PC-9 (cell line): ENCODE measurements at regions not wholly inside any gene's neighbourhood (a gene's known extent, or its start where the extent isn't known, plus 50 kb on each side); places are given as distances from the start of the nearest gene placed in this dataset.
"Not testable (repeated sequence)": the region's sequence is repeated elsewhere in the genome, so short reads cannot be mapped to it uniquely, and the experiment has no call there.

Experiments
- BruUV-seq: library from RNA; stranded (reverse); fragments of 400-500 nt; replicated peaks from 2 replicates; lab custom pipeline; 2021; lab: Mats Ljungman, UMichigan
- CTCF ChIA-PET: fragments of 300-600 bp; sonication (Branson Sonifier 250); formaldehyde crosslinking; loops from one replicate; lab custom pipeline; 2022; ENCODE audit warnings: antibody characterized with exemption; lab: Charles Lee
- POLR2A ChIA-PET: fragments of 300-600 bp; sonication (Branson Sonifier 250); formaldehyde crosslinking; loops from one replicate; lab custom pipeline; 2022; ENCODE audit warnings: antibody characterized with exemption; ENCODE audit not compliant: unreplicated experiment; lab: Charles Lee
- DNase-seq, 2 experiments: peaks; one replicate each; pipeline versions ENCODE4 v3.0.0 to v3.0.0-alpha.2; 2015 to 2022; ENCODE audit warnings: mixed read lengths in 1 of 2
- H2AFZ ChIP-seq: fragments of 200-600 bp; sonication (generic); 2 replicates; pipeline ENCODE4 v1.8.1; 2017; ENCODE audit warnings: antibody characterized with exemption
- H3F3A ChIP-seq: fragments of 200-600 bp; sonication (generic); 2 replicates; pipeline ENCODE4 v1.8.1; 2017; ENCODE audit warnings: antibody characterized with exemption, mild to moderate bottlenecking, low read depth; ENCODE audit not compliant: insufficient read depth
- H3K27ac ChIP-seq: fragments of 200-600 bp; sonication (generic); 2 replicates; pipeline ENCODE4 v1.6.1; 2016; ENCODE audit warnings: mixed run types
- H3K27me3 ChIP-seq: fragments of 200-600 bp; sonication (generic); 2 replicates; pipeline ENCODE4 v1.6.1; 2016; ENCODE audit warnings: low read depth, mixed run types; ENCODE audit not compliant: insufficient read depth
- H3K36me3 ChIP-seq: fragments of 200-600 bp; sonication (generic); 2 replicates; pipeline ENCODE4 v1.6.1; 2016; ENCODE audit warnings: low read depth, mixed run types
- H3K4me1 ChIP-seq: fragments of 200-600 bp; sonication (generic); replicated peaks from 2 replicates; pipeline ENCODE4 v1.6.1; 2016; ENCODE audit warnings: mixed run types; ENCODE audit not compliant: insufficient read depth
- H3K4me2 ChIP-seq: fragments of 200-600 bp; sonication (generic); 2 replicates; pipeline ENCODE4 v1.6.1; 2017; ENCODE audit warnings: mixed run types
- H3K4me3 ChIP-seq: fragments of 200-600 bp; sonication (generic); 2 replicates; pipeline ENCODE4 v1.6.1; 2016; ENCODE audit warnings: mixed run types
- H3K79me2 ChIP-seq: fragments of 200-600 bp; sonication (generic); 2 replicates; pipeline ENCODE4 v1.6.1; 2017; ENCODE audit warnings: low read depth, mixed run types
- H3K9me2 ChIP-seq: fragments of 200-600 bp; sonication (generic); 2 replicates; pipeline ENCODE4 v1.8.1; 2017; ENCODE audit warnings: mild to moderate bottlenecking; ENCODE audit not compliant: insufficient read depth
- H3K9me3 ChIP-seq: fragments of 200-600 bp; sonication (generic); 2 replicates; pipeline ENCODE4 v1.8.1; 2016; ENCODE audit warnings: low read depth; ENCODE audit not compliant: insufficient read depth
- H4K20me1 ChIP-seq: fragments of 200-600 bp; sonication (generic); 2 replicates; pipeline ENCODE4 v1.8.1; 2017; ENCODE audit not compliant: insufficient read depth
- EZH2 ChIP-seq: fragments of 200-600 bp; sonication (generic); IDR thresholded peaks from 2 replicates; pipeline ENCODE4 v1.8.0; 2017; ENCODE audit warnings: antibody characterized with exemption, low read depth
- intact Hi-C: fragments of 100-400 bp; cut with micrococcal nuclease; formaldehyde crosslinking; loops from one replicate; pipeline ENCODE4 v1.10.0; 2022; ENCODE audit not compliant: unreplicated experiment
- TF ChIP-seq, protein P1 (sequence below): fragments of 200-600 bp; sonication (generic); conservative IDR thresholded peaks from 2 replicates; pipeline ENCODE4 v1.6.1; 2017; ENCODE audit warnings: mixed run types, antibody characterized with exemption, mild to moderate bottlenecking, moderate library complexity

DNA sequence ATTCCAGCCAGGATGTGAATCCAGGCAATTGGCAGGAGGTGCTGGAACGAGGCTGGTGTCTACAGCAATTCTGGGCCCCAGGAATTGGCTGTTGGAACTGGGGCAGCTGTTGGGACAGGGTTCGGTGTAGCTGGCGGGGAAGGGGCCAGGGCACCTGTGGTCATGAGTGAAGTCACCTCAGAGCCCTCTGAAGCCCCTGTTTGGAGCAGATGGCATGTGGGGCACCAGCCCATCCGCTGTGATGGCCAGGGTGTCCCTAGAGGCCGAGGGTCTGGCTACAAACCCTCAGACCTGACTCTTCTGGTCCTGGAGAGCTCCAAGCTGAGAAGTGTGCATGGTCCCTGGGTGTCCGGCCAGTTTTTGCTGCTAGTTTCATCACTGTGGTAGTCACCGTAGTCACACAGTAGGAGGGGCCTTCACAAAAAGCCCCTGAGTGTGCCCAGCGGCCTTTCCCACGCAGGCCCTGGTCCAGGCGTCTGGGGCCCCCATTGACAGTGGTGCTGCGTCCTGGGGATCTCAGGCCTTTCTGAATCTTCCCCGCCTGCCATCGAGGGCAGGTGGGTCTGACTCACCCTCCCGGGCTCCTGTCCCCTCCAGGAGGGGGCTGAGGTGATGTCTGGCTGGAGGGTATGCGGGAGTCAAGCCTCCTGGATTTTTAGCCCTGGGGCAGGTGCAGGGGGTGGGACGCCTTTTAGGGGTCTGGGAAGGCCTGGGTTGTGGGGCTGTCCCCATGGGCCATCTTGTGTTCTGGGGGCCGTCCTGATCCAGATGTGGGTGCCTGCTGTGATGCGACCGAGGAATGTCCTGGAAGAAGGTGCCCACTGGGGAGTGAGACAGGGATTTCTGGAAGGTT, 368.0 kb downstream of the TMEM121 start:
- Histone ChIP-seq H3F3A (no peaks in the 10 kb centered on the region), H3K4me1 (no peaks in the 10 kb centered on the region), H3K36me3 (no peaks in the 10 kb centered on the region), H3K27ac (no peak overlapping the region), H2AFZ (no peak overlapping the region), H3K4me3 (no peak overlapping the region), H3K9me3 (no peaks in the 10 kb centered on the region), H3K4me2 (no peak overlapping the region), H3K9me2 (no peaks in the 10 kb centered on the region), H3K27me3 (peaks cover 56% of the 10 kb centered on the region), H3K79me2 (no peaks in the 10 kb centered on the region), H4K20me1 (no peaks in the 10 kb centered on the region)
- TF ChIP-seq, protein P1, sequence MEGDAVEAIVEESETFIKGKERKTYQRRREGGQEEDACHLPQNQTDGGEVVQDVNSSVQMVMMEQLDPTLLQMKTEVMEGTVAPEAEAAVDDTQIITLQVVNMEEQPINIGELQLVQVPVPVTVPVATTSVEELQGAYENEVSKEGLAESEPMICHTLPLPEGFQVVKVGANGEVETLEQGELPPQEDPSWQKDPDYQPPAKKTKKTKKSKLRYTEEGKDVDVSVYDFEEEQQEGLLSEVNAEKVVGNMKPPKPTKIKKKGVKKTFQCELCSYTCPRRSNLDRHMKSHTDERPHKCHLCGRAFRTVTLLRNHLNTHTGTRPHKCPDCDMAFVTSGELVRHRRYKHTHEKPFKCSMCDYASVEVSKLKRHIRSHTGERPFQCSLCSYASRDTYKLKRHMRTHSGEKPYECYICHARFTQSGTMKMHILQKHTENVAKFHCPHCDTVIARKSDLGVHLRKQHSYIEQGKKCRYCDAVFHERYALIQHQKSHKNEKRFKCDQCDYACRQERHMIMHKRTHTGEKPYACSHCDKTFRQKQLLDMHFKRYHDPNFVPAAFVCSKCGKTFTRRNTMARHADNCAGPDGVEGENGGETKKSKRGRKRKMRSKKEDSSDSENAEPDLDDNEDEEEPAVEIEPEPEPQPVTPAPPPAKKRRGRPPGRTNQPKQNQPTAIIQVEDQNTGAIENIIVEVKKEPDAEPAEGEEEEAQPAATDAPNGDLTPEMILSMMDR, result no peak
- no peak for TF ChIP-seq EZH2
- no TSS peak for BruUV-seq
- intact Hi-C loops, result no loop called here
- DNase-seq, result no peak
- ChIA-PET POLR2A (no interaction called here), CTCF (no interaction called here)

DNA sequence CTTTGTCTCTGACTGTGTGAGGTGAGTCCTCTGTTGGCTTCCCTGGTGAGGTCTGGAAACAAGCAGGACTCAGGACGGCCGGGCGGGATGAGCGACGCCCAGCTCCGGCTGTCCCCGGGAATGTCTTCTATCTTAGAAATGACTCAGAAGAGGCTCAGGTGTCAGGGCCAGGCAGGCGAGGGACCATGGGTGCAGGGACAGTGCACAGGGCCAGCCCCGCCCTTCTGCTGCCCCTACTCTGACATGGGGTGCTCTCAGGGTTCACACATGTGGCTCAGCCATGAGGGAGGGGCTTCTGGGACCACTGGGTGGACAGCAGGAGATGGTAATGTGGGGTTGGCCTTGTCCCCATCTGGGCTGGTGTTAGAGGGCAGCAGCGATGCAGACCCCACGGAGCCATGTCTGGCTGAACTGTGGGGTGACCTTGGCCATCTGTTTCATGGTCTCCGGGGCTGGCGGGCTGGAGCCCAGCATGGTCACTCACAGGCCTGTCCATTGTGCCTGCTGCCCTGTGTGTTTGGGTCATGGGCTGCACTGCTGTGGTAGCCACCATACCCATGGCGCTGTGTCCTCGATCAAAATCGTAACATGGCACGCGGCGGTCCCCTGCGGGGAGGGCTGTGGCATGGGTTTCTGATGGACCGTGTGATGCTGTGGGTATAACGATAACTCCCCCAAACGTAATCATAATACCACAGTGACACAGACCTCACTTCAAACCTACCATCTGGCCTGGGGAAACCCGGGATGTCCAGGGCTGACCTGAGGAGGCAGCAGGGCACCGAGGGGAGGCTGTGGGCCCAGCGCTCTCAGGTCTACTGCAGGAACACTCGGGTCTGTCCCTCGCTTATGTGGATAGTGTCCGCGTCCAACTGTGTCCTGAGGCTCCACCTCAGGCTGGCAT, 368.8 kb downstream of the TMEM121 start:
- Histone ChIP-seq H3K36me3 (no peaks in the 10 kb centered on the region), H3F3A (no peaks in the 10 kb centered on the region), H3K4me3 (no peak overlapping the region), H3K27me3 (peaks cover 51% of the 10 kb centered on the region), H3K9me3 (no peaks in the 10 kb centered on the region), H2AFZ (no peak overlapping the region), H4K20me1 (no peaks in the 10 kb centered on the region), H3K79me2 (no peaks in the 10 kb centered on the region), H3K9me2 (no peaks in the 10 kb centered on the region), H3K27ac (no peak overlapping the region), H3K4me2 (no peak overlapping the region), H3K4me1 (no peaks in the 10 kb centered on the region)
- ChIA-PET CTCF (no interaction called here), POLR2A (no interaction called here)
- intact Hi-C loops, result no loop called here
- DNase-seq, result no peak
- BruUV-seq, result no TSS peak
- TF ChIP-seq, protein P1, result no peak
- TF ChIP-seq EZH2, result no peak

DNA sequence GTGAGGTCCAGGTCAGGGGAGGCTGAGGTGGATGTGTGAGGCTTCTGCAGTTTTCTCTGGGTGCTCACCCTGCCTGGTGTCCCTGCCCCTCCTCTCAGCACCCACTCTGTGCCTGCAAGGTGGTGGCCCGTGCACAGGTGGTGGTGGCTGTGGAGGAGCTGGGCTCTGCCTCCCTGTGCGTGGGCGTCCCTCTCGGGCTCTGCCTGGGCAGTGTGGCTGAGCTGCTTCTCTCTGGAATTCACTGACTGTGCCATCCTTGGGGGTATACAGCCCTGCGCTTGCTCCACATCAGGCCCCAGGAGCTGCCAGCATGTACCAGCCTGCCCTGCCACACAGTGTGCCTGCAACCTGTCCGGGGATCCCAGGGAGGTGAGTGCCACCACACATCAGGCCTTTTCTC, 369.8 kb downstream of the TMEM121 start:
- POLR2A ChIA-PET, H3K4me2 ChIP-seq, H3K9me2 ChIP-seq, H3F3A ChIP-seq, H3K36me3 ChIP-seq, BruUV-seq, DNase-seq, CTCF ChIA-PET, H2AFZ ChIP-seq, H3K4me1 ChIP-seq, H3K79me2 ChIP-seq, H3K4me3 ChIP-seq, H3K27ac ChIP-seq, H4K20me1 ChIP-seq, intact Hi-C loops, H3K9me3 ChIP-seq: not testable (repeated sequence)
- H3K27me3 ChIP-seq, result peaks cover 51% of the 10 kb centered on the region

DNA sequence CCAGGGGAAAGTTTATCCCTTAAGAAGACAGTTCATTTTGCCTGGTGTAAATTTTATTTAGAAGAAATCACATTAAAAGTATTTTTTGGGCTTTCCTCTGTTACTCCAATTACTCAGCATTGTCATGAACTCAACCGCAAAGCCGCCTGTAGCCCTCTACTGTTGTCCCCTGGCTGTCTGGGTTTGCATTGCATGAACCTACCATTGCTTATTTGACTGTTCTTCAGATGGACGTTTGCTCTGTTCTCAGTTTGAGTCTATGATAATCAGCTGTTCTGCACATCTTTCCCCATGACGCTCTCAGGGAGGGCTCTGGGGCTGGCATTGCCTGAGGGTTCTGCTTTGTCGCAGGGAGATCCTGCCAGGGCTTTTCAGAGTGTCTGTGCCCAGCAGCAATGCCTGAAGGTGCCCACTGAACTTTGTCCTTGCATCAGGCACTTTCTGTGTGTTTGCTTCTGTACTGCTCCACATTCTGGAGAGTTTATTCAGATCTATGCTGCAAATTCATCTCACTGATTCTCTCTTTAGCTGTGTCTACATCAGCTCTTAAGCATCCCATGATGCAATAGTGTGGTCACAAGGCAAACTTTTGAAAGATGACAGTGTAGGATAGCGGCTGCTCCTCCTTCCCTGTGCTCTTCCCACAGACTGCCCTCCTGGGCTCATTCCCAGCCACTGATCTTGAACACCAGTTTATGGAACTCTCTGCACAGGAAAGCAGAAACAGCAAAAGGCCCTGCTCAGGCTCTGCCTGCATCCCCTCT, 370.8 kb downstream of the TMEM121 start:
- H3K27ac ChIP-seq, H3K36me3 ChIP-seq, H3K4me2 ChIP-seq, H4K20me1 ChIP-seq, H3K4me3 ChIP-seq, H2AFZ ChIP-seq, H3K9me3 ChIP-seq, H3K9me2 ChIP-seq, H3K79me2 ChIP-seq, H3F3A ChIP-seq, BruUV-seq, H3K4me1 ChIP-seq, CTCF ChIA-PET, intact Hi-C loops, DNase-seq: not testable (repeated sequence)
- POLR2A ChIA-PET, result interaction anchor here (0.6 kb wide), 1 partner anchor 70 kb away, joined by 3 read pairs; no protein-coding TSS in a partner anchor
- H3K27me3 ChIP-seq, result peaks cover 51% of the 10 kb centered on the region
